Erythroblast (primary cell): ENCODE measurements at regions not wholly inside any gene's neighbourhood (a gene's known extent, or its start where the extent isn't known, plus 50 kb on each side); places are given as distances from the start of the nearest gene placed in this dataset.

Experiments used
- DNase-seq, 2 experiments: peaks; one replicate each; lab custom pipeline; 2025; lab: John Stamatoyannopoulos, UW
- GATA1 ChIP-seq: IDR thresholded peaks from 2 replicates; pipeline ENCODE4 v1.6.1; 2011; ENCODE audit warnings: low read depth, mild to moderate bottlenecking, control low read depth, low read length, moderate library complexity
- POLR2A ChIP-seq: IDR thresholded peaks from 2 replicates; pipeline ENCODE4 v1.6.1; 2011; ENCODE audit warnings: mild to moderate bottlenecking, low read length

- DNase-seq: no peak
- TF ChIP-seq POLR2A (no peak), GATA1 (no peak)
These were observed 523.9 kb downstream of the HAO1 start for GRCh38 chr20:7416382-7416781.

GRCh38 chr20:7420345-7420744, 519.9 kb downstream of the HAO1 start:
- DNase-seq: no peak
- TF ChIP-seq GATA1 (no peak), POLR2A (no peak)

- no peak for DNase-seq
- TF ChIP-seq POLR2A (no peak), GATA1 (no peak)
These were observed 513.3 kb downstream of the HAO1 start for GRCh38 chr20:7426890-7427496.

- DNase-seq: no peak
- TF ChIP-seq GATA1 (no peak), POLR2A (no peak)
These were observed 511.3 kb downstream of the HAO1 start for GRCh38 chr20:7428946-7429345.

GRCh38 chr20:7432612-7433011, 507.6 kb downstream of the HAO1 start:
- no peak for TF ChIP-seq GATA1
- no peak for DNase-seq

GRCh38 chr20:7437311-7437710, 502.9 kb downstream of the HAO1 start:
- TF ChIP-seq GATA1 (no peak), POLR2A (no peak)
- DNase-seq: no peak

GRCh38 chr20:7449269-7449668, 491.0 kb downstream of the HAO1 start:
- TF ChIP-seq POLR2A: no peak
- no peak for TF ChIP-seq GATA1

GRCh38 chr20:7452890-7453289, 487.4 kb downstream of the HAO1 start:
- TF ChIP-seq GATA1 (no peak), POLR2A (no peak)
- DNase-seq: no peak

More at GRCh38 chr20:7449269-7449668, 491.0 kb downstream of the HAO1 start:
- no peak for DNase-seq

GRCh38 chr20:7454047-7454446, 486.2 kb downstream of the HAO1 start:
- DNase-seq: no peak
- no peak for TF ChIP-seq POLR2A
- no peak for TF ChIP-seq GATA1

GRCh38 chr20:7458459-7458858, 481.8 kb downstream of the HAO1 start:
- no peak for DNase-seq
- TF ChIP-seq GATA1: no peak
- no peak for TF ChIP-seq POLR2A

- TF ChIP-seq GATA1 (no peak), POLR2A (no peak)
- no peak for DNase-seq
These were observed 481.2 kb downstream of the HAO1 start for GRCh38 chr20:7459083-7459482.

GRCh38 chr20:7463290-7463689, 477.0 kb downstream of the HAO1 start:
- no peak for TF ChIP-seq GATA1
- TF ChIP-seq POLR2A: no peak
- DNase-seq: no peak

GRCh38 chr20:7470912-7471311, 469.3 kb downstream of the HAO1 start:
- TF ChIP-seq POLR2A (no peak), GATA1 (no peak)
- DNase-seq: no peak

- no peak for DNase-seq
- TF ChIP-seq POLR2A (no peak), GATA1 (no peak)
These were observed 450.0 kb downstream of the HAO1 start for GRCh38 chr20:7490288-7490687.

- DNase-seq: no peak
These were observed 448.0 kb downstream of the HAO1 start for GRCh38 chr20:7492257-7492656.

More at GRCh38 chr20:7492257-7492656, 448.0 kb downstream of the HAO1 start:
- no peak for TF ChIP-seq POLR2A
- TF ChIP-seq GATA1: no peak
